Endothelial cell of umbilical vein (primary cell): ENCODE measurements at regions not wholly inside any gene's neighbourhood (a gene's known extent, or its start where the extent isn't known, plus 50 kb on each side); places are given as distances from the start of the nearest gene placed in this dataset.

Source experiments
- BruUV-seq: library from RNA; stranded (reverse); fragments of 400-500 nt; replicated peaks from 2 replicates; lab custom pipeline; 2021; lab: Mats Ljungman, UMichigan
- CTCF ChIA-PET: fragments of 300-600, 350-600 bp; sonication (Branson Sonifier 250); formaldehyde crosslinking; loops from one replicate; lab custom pipeline; 2021; ENCODE audit warnings: antibody characterized with exemption, inconsistent platforms; lab: Charles Lee
- POLR2A ChIA-PET: fragments of 300-600, 350-600 bp; sonication (Branson Sonifier 250); formaldehyde crosslinking; loops from one replicate; lab custom pipeline; 2021; ENCODE audit warnings: antibody characterized with exemption, inconsistent platforms; lab: Charles Lee
- DNase-seq: peaks from one replicate; pipeline ENCODE4 v3.0.0-alpha.2; 2011; ENCODE audit warnings: low read depth, low spot score
- FAIRE-seq: peaks from 2 replicates; lab custom pipeline; 2011; peaks lifted over from hg19 to GRCh38; lab: Jason Lieb, UNC
- H2AFZ ChIP-seq: 2 replicates; pipeline ENCODE4 v1.6.0; 2012; ENCODE audit warnings: low read depth, low read length, control low read depth, inconsistent platforms
- H3K27ac ChIP-seq: 2 replicates; pipeline ENCODE4 v1.5.1; 2011; ENCODE audit warnings: low read depth, mild to moderate bottlenecking, control low read depth, low read length, moderate library complexity; ENCODE audit not compliant: insufficient read depth
- H3K27me3 ChIP-seq, 2 experiments: 2 replicates each; pipeline versions ENCODE4 v1.6.0 to v1.6.1; 2011; ENCODE audit warnings: low read length in 2 of 2, mixed read lengths in 1 of 2; ENCODE audit not compliant: control insufficient read depth in 2 of 2, insufficient read depth in 2 of 2
- H3K36me3 ChIP-seq, 2 experiments: 2 replicates in 1 of 2; 3 replicates in 1 of 2; pipeline ENCODE4 v1.5.1; 2011; ENCODE audit warnings: low read length in 2 of 2, mild to moderate bottlenecking in 1 of 2, moderate library complexity in 1 of 2; ENCODE audit not compliant: control insufficient read depth in 2 of 2, insufficient read depth in 2 of 2; ENCODE audit errors: extremely low read depth in 1 of 2
- H3K4me1 ChIP-seq: 3 replicates; pipeline ENCODE4 v1.5.1; 2011; ENCODE audit warnings: mild to moderate bottlenecking, low read length; ENCODE audit not compliant: control insufficient read depth, insufficient read depth; ENCODE audit errors: extremely low read depth
- H3K4me2 ChIP-seq: 2 replicates; pipeline ENCODE4 v1.6.1; 2011; ENCODE audit warnings: low read length, control low read depth, mixed read lengths; ENCODE audit not compliant: insufficient read depth
- H3K4me3 ChIP-seq, 3 experiments: fragments of 200-600 bp in 1 of 3; sonication (generic), shearing (Covaris generic) in 1 of 3; replicated peaks in 1 of 3; 2 replicates each; pipeline ENCODE4 v1.5.1; 2011 to 2016; ENCODE audit warnings: control low read depth in 3 of 3, low read length in 3 of 3, mild to moderate bottlenecking in 2 of 3, inconsistent platforms in 1 of 3, low read depth in 1 of 3, moderate library complexity in 1 of 3; ENCODE audit not compliant: insufficient read depth in 1 of 3
- H3K79me2 ChIP-seq: 2 replicates; pipeline ENCODE4 v1.6.0; 2012; ENCODE audit warnings: low read length, inconsistent platforms; ENCODE audit not compliant: control insufficient read depth, insufficient read depth
- H3K9ac ChIP-seq: replicated peaks from 2 replicates; pipeline ENCODE3; 2011; ENCODE audit warnings: low read length, control low read depth; ENCODE audit not compliant: insufficient read depth; ENCODE audit errors: extremely low read depth
- H3K9me1 ChIP-seq: replicated peaks from 3 replicates; pipeline ENCODE4 v1.6.0; 2011; ENCODE audit warnings: mild to moderate bottlenecking, low read length; ENCODE audit not compliant: control insufficient read depth, insufficient read depth; ENCODE audit errors: extremely low read depth
- H3K9me3 ChIP-seq: replicated peaks from 2 replicates; pipeline ENCODE4 v1.5.1; 2012; ENCODE audit warnings: low read length, inconsistent platforms; ENCODE audit not compliant: control insufficient read depth, insufficient read depth
- H4K20me1 ChIP-seq: replicated peaks from 2 replicates; pipeline ENCODE3; 2011; ENCODE audit warnings: mild to moderate bottlenecking, low read length; ENCODE audit not compliant: control insufficient read depth, insufficient read depth; ENCODE audit errors: extremely low read depth
- FOS ChIP-seq: IDR thresholded peaks from 2 replicates; pipeline ENCODE4 v1.6.1; 2011; ENCODE audit warnings: mild to moderate bottlenecking, low read length, moderate library complexity, borderline replicate concordance; ENCODE audit not compliant: insufficient read depth
- JUN ChIP-seq: IDR thresholded peaks from 2 replicates; pipeline ENCODE4 v1.6.1; 2011; ENCODE audit warnings: borderline replicate concordance, low read depth; ENCODE audit not compliant: insufficient read length, insufficient read depth
- MAX ChIP-seq: IDR thresholded peaks from 2 replicates; pipeline ENCODE4 v1.6.1; 2011; ENCODE audit not compliant: insufficient read depth, insufficient read length
- dilution Hi-C: fragments of 300-500 bp; cut with MboI; formaldehyde crosslinking; loops from one replicate; pipeline ENCODE4 v1.15.0; 2019; ENCODE audit warnings: low sequenced_read_pairs; ENCODE audit not compliant: extremely low pct_ligation_motif_present
- intact Hi-C: fragments of 100-400 bp; cut with micrococcal nuclease; formaldehyde crosslinking; loops from one replicate; pipeline ENCODE4 v1.10.0; 2022

GRCh38 chr9:102796244-102796643 lies 198.9 kb upstream of the CYLC2 start:
- Histone ChIP-seq H3K4me1 (no peaks in the 10 kb centered on the region), H3K79me2 (no peaks in the 10 kb centered on the region), H3K9me3 (no peaks in the 10 kb centered on the region), H2AFZ (no peak overlapping the region), H3K27me3 (no peaks in the 10 kb centered on the region), H3K36me3 (no peaks in the 10 kb centered on the region), H3K9ac (no peak overlapping the region), H3K4me3 (no peak overlapping the region), H3K4me2 (no peak overlapping the region), H3K27ac (no peak overlapping the region), H3K9me1 (no peaks in the 10 kb centered on the region), H4K20me1 (no peaks in the 10 kb centered on the region)
- no TSS peak for BruUV-seq
- intact Hi-C loops (no loop called here), dilution Hi-C loops (no loop called here)
- FAIRE-seq (no peak), DNase-seq (no peak)
- TF ChIP-seq FOS = no peak
- TF ChIP-seq MAX = no peak
- POLR2A ChIA-PET = no interaction called here
- CTCF ChIA-PET = no interaction called here

GRCh38 chr9:102795532-102795931 lies 199.6 kb upstream of the CYLC2 start:
- no peak for TF ChIP-seq JUN
- Histone ChIP-seq H3K4me3 (no peak overlapping the region), H3K79me2 (no peaks in the 10 kb centered on the region), H3K9me3 (no peaks in the 10 kb centered on the region), H3K36me3 (no peaks in the 10 kb centered on the region), H3K9me1 (no peaks in the 10 kb centered on the region), H3K4me2 (no peak overlapping the region), H3K27ac (no peak overlapping the region), H3K27me3 (no peaks in the 10 kb centered on the region), H4K20me1 (no peaks in the 10 kb centered on the region), H2AFZ (no peak overlapping the region), H3K4me1 (no peaks in the 10 kb centered on the region), H3K9ac (no peak overlapping the region)
- intact Hi-C loops (no loop called here), dilution Hi-C loops (no loop called here)
- BruUV-seq = no TSS peak
- no peak for FAIRE-seq
- DNase-seq = no peak
- POLR2A ChIA-PET = no interaction called here
- CTCF ChIA-PET = no interaction called here
